ENCODE measurements at regions not wholly inside any gene's neighbourhood (a gene's known extent, or its start where the extent isn't known, plus 50 kb on each side); places are given as distances from the start of the nearest gene placed in this dataset.

- TF ChIP-seq CTCF (conservative IDR thresholded peaks at IDR 0.05; ENCODE audit: low read depth, low read length), result no peak
- no peak overlapping the region for H3K4me3 ChIP-seq (ENCODE audit: low read length)
- no peak for DNase-seq (ENCODE audit: low read depth)
Observed at GRCh38 chr1:81458186-81458585, 342.5 kb upstream of the ADGRL2 start.

GRCh38 chr1:81455481-81455880 lies 345.3 kb upstream of the ADGRL2 start:
- no peak for TF ChIP-seq CTCF (conservative IDR thresholded peaks at IDR 0.05; ENCODE audit: low read depth, low read length)
- no peak for DNase-seq (ENCODE audit: low read depth)
- H3K4me3 ChIP-seq (ENCODE audit: low read length), result no peak overlapping the region

GRCh38 chr1:81453971-81454370 lies 346.8 kb upstream of the ADGRL2 start:
- DNase-seq (ENCODE audit: low read depth), result no peak
- no peak for TF ChIP-seq CTCF (conservative IDR thresholded peaks at IDR 0.05; ENCODE audit: low read depth, low read length)
- H3K4me3 ChIP-seq (ENCODE audit: low read length), result no peak overlapping the region

- H3K4me3 ChIP-seq (ENCODE audit: low read length), result no peak overlapping the region
- TF ChIP-seq CTCF (conservative IDR thresholded peaks at IDR 0.05; ENCODE audit: low read depth, low read length), result no peak
- DNase-seq (ENCODE audit: low read depth), result no peak
Observed at GRCh38 chr1:81453367-81453703, 347.4 kb upstream of the ADGRL2 start.

GRCh38 chr1:81452693-81453366 lies 347.9 kb upstream of the ADGRL2 start:
- TF ChIP-seq CTCF (conservative IDR thresholded peaks at IDR 0.05; ENCODE audit: low read depth, low read length), result no peak
- DNase-seq (ENCODE audit: low read depth), result no peak
- no peak overlapping the region for H3K4me3 ChIP-seq (ENCODE audit: low read length)

GRCh38 chr1:81449786-81450185 lies 350.9 kb upstream of the ADGRL2 start:
- no peak for DNase-seq (ENCODE audit: low read depth)
- no peak for TF ChIP-seq CTCF (conservative IDR thresholded peaks at IDR 0.05; ENCODE audit: low read depth, low read length)
- H3K4me3 ChIP-seq (ENCODE audit: low read length), result no peak overlapping the region

GRCh38 chr1:81446000-81446669 lies 354.6 kb upstream of the ADGRL2 start:
- no peak for DNase-seq (ENCODE audit: low read depth)
- TF ChIP-seq CTCF (conservative IDR thresholded peaks at IDR 0.05; ENCODE audit: low read depth, low read length), result no peak

More at GRCh38 chr1:81446000-81446669, 354.6 kb upstream of the ADGRL2 start:
- H3K4me3 ChIP-seq (ENCODE audit: low read length), result no peak overlapping the region
